Activated CD8-positive, alpha-beta T cell treated with anti-CD3 and anti-CD28 coated beads for 36 hours (primary cell): ENCODE measurements at regions not wholly inside any gene's neighbourhood (a gene's known extent, or its start where the extent isn't known, plus 50 kb on each side); places are given as distances from the start of the nearest gene placed in this dataset.

Experiments
- ATAC-seq: fragments of 200-7000 bp; cut with Tn5 transposase; one replicate; pipeline ENCODE4 v1.10.0; 2021; ENCODE audit warnings: mild to moderate bottlenecking, moderate library complexity
- CTCF ChIA-PET: fragments of 350-600 bp; sonication (Branson Sonifier 250); formaldehyde crosslinking; loops from one replicate; lab custom pipeline; 2021; ENCODE audit warnings: antibody characterized with exemption; lab: Charles Lee
- POLR2A ChIA-PET: fragments of 350-600 bp; sonication (Branson Sonifier 250); formaldehyde crosslinking; loops from one replicate; lab custom pipeline; 2021; ENCODE audit warnings: antibody characterized with exemption; lab: Charles Lee
- DNase-seq: peaks from one replicate; pipeline ENCODE4 v3.0.0-alpha.2; 2020
- H3K27ac Mint-ChIP-seq: one replicate; pipeline ENCODE4 v1.8.0; 2021; ENCODE audit warnings: mild to moderate bottlenecking, mixed read lengths
- H3K27me3 Mint-ChIP-seq: one replicate; pipeline ENCODE4 v1.8.0; 2021; ENCODE audit warnings: mixed read lengths
- H3K36me3 Mint-ChIP-seq: one replicate; pipeline ENCODE4 v1.8.0; 2021; ENCODE audit warnings: low read depth, mixed read lengths
- H3K4me1 Mint-ChIP-seq: one replicate; pipeline ENCODE4 v1.8.0; 2021; ENCODE audit warnings: low read depth, mixed read lengths
- H3K4me3 Mint-ChIP-seq: one replicate; pipeline ENCODE4 v1.8.0; 2021; ENCODE audit warnings: mild to moderate bottlenecking, moderate library complexity, mixed read lengths
- H3K9me3 Mint-ChIP-seq: one replicate; pipeline ENCODE4 v1.8.0; 2021; ENCODE audit warnings: mixed read lengths
- CTCF ChIP-seq: fragments of 200-600 bp; IDR thresholded peaks from one replicate; pipeline ENCODE4 v1.8.0; 2022; ENCODE audit warnings: antibody characterized with exemption, mild to moderate bottlenecking
- intact Hi-C: fragments of 100-400 bp; cut with micrococcal nuclease; formaldehyde crosslinking; loops from one replicate; pipeline ENCODE4 v1.10.0; 2022

DNA sequence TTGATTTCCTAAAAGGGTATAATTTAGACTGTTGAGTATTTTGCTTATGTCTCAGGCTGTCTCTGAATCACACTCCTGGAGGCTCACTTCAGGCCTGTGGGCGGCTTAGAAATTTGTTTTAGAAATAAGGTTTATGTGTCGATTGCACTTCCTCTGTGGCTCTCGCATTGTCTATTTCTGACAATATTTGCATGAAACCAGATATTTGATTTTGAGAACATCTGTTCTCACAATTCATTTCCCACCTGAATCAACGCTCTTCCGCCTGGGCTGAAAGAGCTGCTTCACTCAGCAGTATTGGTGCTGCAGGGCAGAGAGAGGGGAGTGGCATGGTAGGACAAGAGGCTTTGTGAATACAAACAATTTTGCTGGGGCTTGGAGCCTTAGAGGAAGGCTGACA, 262.0 kb downstream of the ADRA2A start:
- DNase-seq (no peak), ATAC-seq (no peak)
- ChIA-PET POLR2A (no interaction called here), CTCF (interaction anchor here (0.8 kb wide), 1 partner anchor 11 kb away, joined by 3 read pairs; no protein-coding TSS in a partner anchor)
- intact Hi-C loops: no loop called here
- Mint-ChIP-seq H3K4me3 (no peak overlapping the region), H3K9me3 (peaks cover 14% of the 10 kb centered on the region), H3K27me3 (peaks cover 4% of the 10 kb centered on the region), H3K4me1 (no peaks in the 10 kb centered on the region), H3K36me3 (no peaks in the 10 kb centered on the region), H3K27ac (no peak overlapping the region)
- no peak for TF ChIP-seq CTCF

- H3K4me3 Mint-ChIP-seq: no peak overlapping the region
- H3K36me3 Mint-ChIP-seq: no peaks in the 10 kb centered on the region
- no peak for ATAC-seq
- ChIA-PET CTCF (interaction anchor here (1.0 to 1.2 kb wide), 2 partner anchors 99 to 269 kb away, joined by 3 read pairs; no protein-coding TSS in a partner anchor), POLR2A (no interaction called here)
- no peak for DNase-seq
- no peak for TF ChIP-seq CTCF
- no peak overlapping the region for H3K27ac Mint-ChIP-seq
- peaks cover 3% of the 10 kb centered on the region for H3K27me3 Mint-ChIP-seq
- H3K4me1 Mint-ChIP-seq: no peaks in the 10 kb centered on the region
- intact Hi-C loops: no loop called here
- peaks cover 13% of the 10 kb centered on the region for H3K9me3 Mint-ChIP-seq
Observed at GRCh38 chr10:111344804-111345203, 268.0 kb downstream of the ADRA2A start.

GRCh38 chr10:111347386-111348013, 270.7 kb downstream of the ADRA2A start:
- CTCF ChIA-PET: no interaction called here
- POLR2A ChIA-PET: no interaction called here
- no peak for TF ChIP-seq CTCF
- Mint-ChIP-seq H3K9me3 (no peaks in the 10 kb centered on the region), H3K4me1 (no peaks in the 10 kb centered on the region), H3K4me3 (no peak overlapping the region), H3K27ac (no peak overlapping the region), H3K27me3 (peaks cover 9% of the 10 kb centered on the region), H3K36me3 (no peaks in the 10 kb centered on the region)
- intact Hi-C loops: no loop called here
- ATAC-seq (no peak), DNase-seq (no peak)

DNA sequence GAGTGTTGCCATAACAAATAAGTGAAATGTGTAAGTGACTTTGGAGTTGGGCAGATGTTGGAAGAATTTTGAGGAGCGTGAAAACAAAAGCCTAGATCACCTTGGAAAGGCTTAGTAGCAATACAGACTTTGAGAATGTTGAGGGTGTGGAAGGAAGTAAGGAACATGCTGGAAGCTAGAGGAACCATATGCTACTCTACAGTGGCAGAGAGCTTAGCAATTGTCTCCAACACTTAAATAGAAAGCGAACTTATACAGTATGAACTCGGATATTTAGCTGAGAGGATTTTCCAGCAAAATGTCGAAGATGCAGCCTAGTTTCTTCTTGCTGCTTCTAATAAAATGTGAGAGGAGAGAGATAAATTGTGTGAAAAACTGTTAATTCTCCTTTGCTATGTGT, 271.2 kb downstream of the ADRA2A start:
- no peaks in the 10 kb centered on the region for H3K36me3 Mint-ChIP-seq
- DNase-seq: no peak
- no peak for TF ChIP-seq CTCF
- ChIA-PET CTCF (no interaction called here), POLR2A (no interaction called here)
- H3K9me3 Mint-ChIP-seq: no peaks in the 10 kb centered on the region
- H3K27me3 Mint-ChIP-seq: peaks cover 10% of the 10 kb centered on the region
- intact Hi-C loops: no loop called here
- no peak overlapping the region for H3K4me3 Mint-ChIP-seq
- H3K27ac Mint-ChIP-seq: no peak overlapping the region
- H3K4me1 Mint-ChIP-seq: no peaks in the 10 kb centered on the region
- ATAC-seq: no peak

GRCh38 chr10:111354859-111355258, 278.0 kb downstream of the ADRA2A start:
- TF ChIP-seq CTCF: no peak
- Mint-ChIP-seq H3K36me3 (no peaks in the 10 kb centered on the region), H3K27ac (no peak overlapping the region), H3K9me3 (no peaks in the 10 kb centered on the region), H3K4me1 (no peaks in the 10 kb centered on the region), H3K4me3 (no peak overlapping the region), H3K27me3 (peaks cover 23% of the 10 kb centered on the region)
- ChIA-PET POLR2A (no interaction called here), CTCF (no interaction called here)
- intact Hi-C loops: no loop called here
- DNase-seq (no peak), ATAC-seq (no peak)
